SH-SY5Y (cell line): ENCODE measurements at regions not wholly inside any gene's neighbourhood (a gene's known extent, or its start where the extent isn't known, plus 50 kb on each side); places are given as distances from the start of the nearest gene placed in this dataset.

Experiments
- GATA2 ChIP-seq: IDR thresholded peaks from 2 replicates; pipeline ENCODE4 v1.6.1; 2011; ENCODE audit warnings: mild to moderate bottlenecking, low read depth, low read length
- GATA3 ChIP-seq: IDR thresholded peaks from 2 replicates; pipeline ENCODE4 v1.6.1; 2011; ENCODE audit warnings: low read depth, mild to moderate bottlenecking, low read length, moderate library complexity

- TF ChIP-seq GATA3 (no peak), GATA2 (no peak)
Measured at GRCh38 chr19:31979949-31980670, 365.3 kb upstream of the ZNF507 start.
